B cell (primary cell): ENCODE measurements at regions not wholly inside any gene's neighbourhood (a gene's known extent, or its start where the extent isn't known, plus 50 kb on each side); places are given as distances from the start of the nearest gene placed in this dataset.

Source experiments
- ATAC-seq: fragments of 200-7000 bp; cut with Tn5 transposase; one replicate; pipeline ENCODE4 v1.10.0; 2021; ENCODE audit warnings: low read depth, mild to moderate bottlenecking, moderate number of reproducible peaks, moderate library complexity
- CTCF ChIA-PET: fragments of 350-600 bp; sonication (Branson Sonifier 250); formaldehyde crosslinking; loops from one replicate; lab custom pipeline; 2021; ENCODE audit warnings: antibody characterized with exemption, inconsistent platforms; lab: Charles Lee
- POLR2A ChIA-PET: fragments of 350-600 bp; sonication (Branson Sonifier 250); formaldehyde crosslinking; loops from one replicate; lab custom pipeline; 2021; ENCODE audit warnings: antibody characterized with exemption; lab: Charles Lee
- DNase-seq: peaks from one replicate; pipeline ENCODE4 v3.0.0; 2013
- H2AFZ ChIP-seq: 2 replicates; pipeline ENCODE4 v1.6.1; 2012; ENCODE audit warnings: mild to moderate bottlenecking, low read depth, low read length; ENCODE audit not compliant: insufficient read depth, poor library complexity, severe bottlenecking
- H3K27ac ChIP-seq, 2 donors: 1 replicate in 1 of 2; 2 replicates in 1 of 2; pipeline ENCODE4 v1.5.1; 2012 to 2013; ENCODE audit warnings: low read length in 2 of 2, mild to moderate bottlenecking in 2 of 2, moderate library complexity in 1 of 2
- H3K27me3 ChIP-seq, 4 experiments: fragments of 200-600 bp in 1 of 4; sonication (generic) in 1 of 4; replicated peaks in 1 of 4; 1 replicate in 2 of 4; 2 replicates in 2 of 4; pipeline versions ENCODE4 v1.6.1 to v1.7.0; 2013 to 2016; ENCODE audit warnings: low read length in 3 of 4, mild to moderate bottlenecking in 2 of 4, mixed read lengths in 1 of 4, moderate library complexity in 1 of 4; ENCODE audit not compliant: insufficient read depth in 4 of 4, control insufficient read depth in 3 of 4; ENCODE audit errors: control extremely low read depth in 1 of 4
- H3K36me3 ChIP-seq, 2 experiments: replicated peaks in 1 of 2; 1 replicate in 1 of 2; 2 replicates in 1 of 2; pipeline versions ENCODE4 v1.6.1 to v1.7.1; 2013; ENCODE audit warnings: low read length in 1 of 2; ENCODE audit not compliant: insufficient read depth in 2 of 2, control insufficient read depth in 1 of 2; ENCODE audit errors: control extremely low read depth in 1 of 2, extremely low read depth in 1 of 2
- H3K4me1 ChIP-seq, 2 donors: fragments of 200-600 bp in 1 of 2; sonication (generic) in 1 of 2; 1 replicate in 1 of 2; 2 replicates in 1 of 2; pipeline versions ENCODE4 v1.5.1 to v1.6.1; 2013 to 2017; ENCODE audit warnings: low read length in 2 of 2; ENCODE audit not compliant: control insufficient read depth in 2 of 2, insufficient read depth in 2 of 2
- H3K4me2 ChIP-seq: replicated peaks from 2 replicates; pipeline ENCODE3; 2012; ENCODE audit warnings: mild to moderate bottlenecking, low read depth, low read length; ENCODE audit not compliant: poor library complexity, severe bottlenecking
- H3K4me3 ChIP-seq, 5 experiments: fragments of 200-600 bp in 1 of 5; sonication (generic) in 1 of 5; 1 replicate in 3 of 5; 2 replicates in 2 of 5; pipeline versions ENCODE4 v1.5.1 to v1.7.0; 2011 to 2016; ENCODE audit warnings: low read length in 4 of 5, mild to moderate bottlenecking in 4 of 5, low read depth in 2 of 5, control low read depth in 1 of 5, moderate library complexity in 1 of 5; ENCODE audit not compliant: insufficient read depth in 1 of 5; ENCODE audit errors: control extremely low read depth in 1 of 5, extremely low read depth in 1 of 5
- H3K79me2 ChIP-seq: fragments of 200-600 bp; sonication (generic); one replicate; pipeline ENCODE4 v1.6.0; 2016; ENCODE audit warnings: low read length; ENCODE audit not compliant: control insufficient read depth, insufficient read depth
- H3K9ac ChIP-seq: fragments of 200-600 bp; sonication (generic); 2 replicates; pipeline ENCODE4 v1.6.1; 2017; ENCODE audit warnings: mild to moderate bottlenecking, low read length, moderate library complexity
- H3K9me3 ChIP-seq, 3 donors: one replicate each; pipeline versions ENCODE4 v1.6.1 to v1.7.1; 2013; ENCODE audit warnings: low read length in 2 of 3; ENCODE audit not compliant: control insufficient read depth in 2 of 3, insufficient read depth in 1 of 3; ENCODE audit errors: control extremely low read depth in 1 of 3
- H4K20me1 ChIP-seq: 2 replicates; pipeline ENCODE4 v1.6.0; 2012; ENCODE audit warnings: mild to moderate bottlenecking, low read length; ENCODE audit not compliant: insufficient read depth, control insufficient read depth, poor library complexity, severe bottlenecking
- H3K27ac Mint-ChIP-seq: one replicate; pipeline ENCODE4 v1.8.0; 2021; ENCODE audit warnings: mixed read lengths
- H3K27me3 Mint-ChIP-seq: one replicate; pipeline ENCODE4 v1.8.0; 2021; ENCODE audit warnings: mixed read lengths
- H3K4me1 Mint-ChIP-seq: one replicate; pipeline ENCODE4 v1.8.0; 2021; ENCODE audit warnings: mixed read lengths
- H3K4me3 Mint-ChIP-seq: one replicate; pipeline ENCODE4 v1.8.0; 2021; ENCODE audit warnings: mixed read lengths
- H3K9me3 Mint-ChIP-seq: one replicate; pipeline ENCODE4 v1.8.0; 2022; ENCODE audit warnings: mixed read lengths; ENCODE audit not compliant: insufficient read depth
- EZH2 ChIP-seq: IDR thresholded peaks from 2 replicates; pipeline ENCODE4 v1.6.1; 2012; ENCODE audit warnings: borderline replicate concordance, low read depth, mild to moderate bottlenecking, moderate library complexity, low read length; ENCODE audit not compliant: insufficient read depth, poor library complexity, severe bottlenecking
- WGBS: methylation state at CpG from one replicate; pipeline ENCODE4 v1.1.5; 2013; ENCODE audit warnings: missing lambda C conversion rate; ENCODE audit not compliant: insufficient coverage; 5-methylcytosine and 5-hydroxymethylcytosine counted together
- intact Hi-C: fragments of 100-400 bp; cut with micrococcal nuclease; formaldehyde crosslinking; loops from one replicate; pipeline ENCODE4 v1.10.0; 2022
- TF ChIP-seq, protein P1 (sequence below): fragments of 200-600 bp; IDR thresholded peaks from one replicate; pipeline ENCODE4 v1.8.0; 2022; ENCODE audit warnings: antibody characterized with exemption, mild to moderate bottlenecking

DNA sequence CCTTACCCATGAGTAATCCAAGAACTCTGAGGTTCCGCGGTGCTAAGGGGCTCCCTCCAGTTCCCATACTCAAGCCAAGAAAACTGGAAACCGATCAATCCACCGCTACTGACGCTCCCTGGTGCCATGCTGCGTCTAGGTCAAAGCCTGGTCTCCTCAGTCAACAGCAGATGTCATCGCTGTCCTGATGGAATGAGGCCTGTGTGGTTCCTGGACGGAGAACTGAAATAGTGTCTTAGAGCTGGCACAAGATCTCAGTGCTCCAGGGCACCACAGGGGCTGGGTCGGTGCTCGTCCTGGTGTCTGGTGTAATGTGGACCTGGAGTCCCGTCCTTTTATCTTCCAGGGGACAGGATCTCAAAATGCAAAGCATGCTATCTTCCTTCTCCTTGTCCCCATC, 373.9 kb upstream of the CFAP20DC start:
- 94% methylated on average over 7 of the region's 11 CpGs for WGBS
- H3K9me3 ChIP-seq, result peaks cover 0 to 1% (median 0%) of the 10 kb centered on the region in 3 donors
- no peaks in the 10 kb centered on the region for H3K27me3 ChIP-seq
- Mint-ChIP-seq H3K27ac (no peak overlapping the region), H3K4me3 (no peak overlapping the region), H3K4me1 (peaks cover 21% of the 10 kb centered on the region), H3K9me3 (no peaks in the 10 kb centered on the region), H3K27me3 (no peaks in the 10 kb centered on the region)
- no peak for TF ChIP-seq EZH2
- TF ChIP-seq, protein P1, sequence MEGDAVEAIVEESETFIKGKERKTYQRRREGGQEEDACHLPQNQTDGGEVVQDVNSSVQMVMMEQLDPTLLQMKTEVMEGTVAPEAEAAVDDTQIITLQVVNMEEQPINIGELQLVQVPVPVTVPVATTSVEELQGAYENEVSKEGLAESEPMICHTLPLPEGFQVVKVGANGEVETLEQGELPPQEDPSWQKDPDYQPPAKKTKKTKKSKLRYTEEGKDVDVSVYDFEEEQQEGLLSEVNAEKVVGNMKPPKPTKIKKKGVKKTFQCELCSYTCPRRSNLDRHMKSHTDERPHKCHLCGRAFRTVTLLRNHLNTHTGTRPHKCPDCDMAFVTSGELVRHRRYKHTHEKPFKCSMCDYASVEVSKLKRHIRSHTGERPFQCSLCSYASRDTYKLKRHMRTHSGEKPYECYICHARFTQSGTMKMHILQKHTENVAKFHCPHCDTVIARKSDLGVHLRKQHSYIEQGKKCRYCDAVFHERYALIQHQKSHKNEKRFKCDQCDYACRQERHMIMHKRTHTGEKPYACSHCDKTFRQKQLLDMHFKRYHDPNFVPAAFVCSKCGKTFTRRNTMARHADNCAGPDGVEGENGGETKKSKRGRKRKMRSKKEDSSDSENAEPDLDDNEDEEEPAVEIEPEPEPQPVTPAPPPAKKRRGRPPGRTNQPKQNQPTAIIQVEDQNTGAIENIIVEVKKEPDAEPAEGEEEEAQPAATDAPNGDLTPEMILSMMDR, result no peak
- H3K4me1 ChIP-seq, result peaks cover 5 to 20% of the 10 kb centered on the region in 2 donors
- ATAC-seq, result no peak
- no peaks in the 10 kb centered on the region for H3K36me3 ChIP-seq
- ChIA-PET CTCF (no interaction called here), POLR2A (no interaction called here)
- H3K9ac ChIP-seq, result no peak overlapping the region
- no peaks in the 10 kb centered on the region for H3K79me2 ChIP-seq
- intact Hi-C loops, result no loop called here
- no peak overlapping the region for H3K4me3 ChIP-seq
- no peak overlapping the region for H3K4me2 ChIP-seq
- DNase-seq, result no peak
- no peak overlapping the region for H3K27ac ChIP-seq
- no peak overlapping the region for H2AFZ ChIP-seq
- no peaks in the 10 kb centered on the region for H4K20me1 ChIP-seq

DNA sequence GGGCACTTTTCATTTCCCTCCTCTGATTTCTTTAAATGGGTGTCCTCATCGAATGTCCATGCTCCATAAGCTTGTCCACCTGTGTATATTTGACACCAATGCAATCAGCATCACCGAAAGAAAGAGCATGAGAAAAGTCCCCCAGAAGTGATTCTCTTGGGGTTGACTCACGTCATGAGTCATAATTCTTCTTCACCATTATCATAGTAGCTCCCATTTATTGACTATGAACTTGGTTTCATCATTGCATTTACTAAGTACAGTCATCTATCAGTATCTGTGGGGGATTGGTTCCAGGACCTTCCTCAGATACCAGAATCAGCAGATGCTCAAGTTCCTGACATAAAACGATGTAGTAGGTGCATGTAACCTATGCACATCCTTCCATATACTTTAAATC, 372.5 kb upstream of the CFAP20DC start:
- DNase-seq (no peak), ATAC-seq (no peak)
- Histone ChIP-seq H3K9ac (no peak overlapping the region), H3K4me2 (no peak overlapping the region), H4K20me1 (no peaks in the 10 kb centered on the region), H3K27me3 (no peaks in the 10 kb centered on the region), H3K4me1 (peaks cover 5 to 20% of the 10 kb centered on the region in 2 donors), H3K79me2 (no peaks in the 10 kb centered on the region), H3K27ac (no peak overlapping the region), H3K9me3 (peaks cover 0 to 1% (median 0%) of the 10 kb centered on the region in 3 donors), H3K36me3 (no peaks in the 10 kb centered on the region), H2AFZ (no peak overlapping the region), H3K4me3 (no peak overlapping the region)
- Mint-ChIP-seq H3K27me3 (no peaks in the 10 kb centered on the region), H3K4me3 (no peak overlapping the region), H3K9me3 (no peaks in the 10 kb centered on the region), H3K27ac (no peak overlapping the region), H3K4me1 (peaks cover 20% of the 10 kb centered on the region)
- no CpG with 5 or more reads among the region's 4 CpGs for WGBS
- ChIA-PET POLR2A (no interaction called here), CTCF (no interaction called here)
- TF ChIP-seq, protein P1, result no peak
- TF ChIP-seq EZH2, result no peak
- intact Hi-C loops, result no loop called here
